ENCODE measurements at regions not wholly inside any gene's neighbourhood (a gene's known extent, or its start where the extent isn't known, plus 50 kb on each side); places are given as distances from the start of the nearest gene placed in this dataset.

GRCh38 chr12:126424696-126425095, 1359.5 kb downstream of the AACS start:
- TF ChIP-seq TEAD4 (IDR thresholded peaks at IDR 0.05) = no peak
- no peak for TF ChIP-seq CREB1 (IDR thresholded peaks at IDR 0.05; ENCODE audit: low read depth)
- TF ChIP-seq NFIC (IDR thresholded peaks at IDR 0.05) = no peak
- TF ChIP-seq RAD21 (IDR thresholded peaks at IDR 0.05; ENCODE audit: low read depth) = no peak
- TF ChIP-seq FOXM1 (IDR thresholded peaks at IDR 0.05; ENCODE audit: borderline replicate concordance, low read depth) = no peak
- no peak for TF ChIP-seq EP300 (IDR thresholded peaks at IDR 0.05; ENCODE audit: borderline replicate concordance)
- TF ChIP-seq REST (IDR thresholded peaks at IDR 0.05; ENCODE audit: low read depth) = no peak
- no peak for TF ChIP-seq CEBPB (IDR thresholded peaks at IDR 0.05)
- no peak for TF ChIP-seq EGR1 (IDR thresholded peaks at IDR 0.05)
- no peak for TF ChIP-seq MAX (IDR thresholded peaks at IDR 0.05)
- no peak for TF ChIP-seq ZBTB7A (IDR thresholded peaks at IDR 0.05; ENCODE audit: low read depth)
- no peak for TF ChIP-seq YY1 (IDR thresholded peaks at IDR 0.05; ENCODE audit: low read depth)
